Suprapubic skin (tissue), 4 donors: ENCODE measurements at regions not wholly inside any gene's neighbourhood (a gene's known extent, or its start where the extent isn't known, plus 50 kb on each side); places are given as distances from the start of the nearest gene placed in this dataset.
"Not testable (repeated sequence)": the region's sequence is repeated elsewhere in the genome, so short reads cannot be mapped to it uniquely, and the experiment has no call there.

Experiments used
- DNase-seq, 2 donors: peaks; one replicate each; pipeline ENCODE4 v3.0.0-alpha.2; 2019; ENCODE audit warnings: low spot score in 2 of 2
- H3K27ac ChIP-seq: fragments of 200-600 bp; sonication (generic); one replicate; pipeline ENCODE4 v1.5.1; 2019
- H3K27me3 ChIP-seq: fragments of 200-600 bp; sonication (generic); one replicate; pipeline ENCODE4 v1.5.1; 2019
- H3K36me3 ChIP-seq: fragments of 200-600 bp; sonication (generic); one replicate; pipeline ENCODE4 v1.5.1; 2019
- H3K4me1 ChIP-seq: fragments of 200-600 bp; sonication (generic); one replicate; pipeline ENCODE4 v1.5.1; 2019
- H3K4me3 ChIP-seq: fragments of 200-600 bp; sonication (generic); one replicate; pipeline ENCODE4 v1.5.1; 2019; ENCODE audit warnings: mild to moderate bottlenecking
- H3K9me3 ChIP-seq: fragments of 200-600 bp; sonication (generic); one replicate; pipeline ENCODE4 v1.5.1; 2019
- CTCF ChIP-seq, 2 donors: fragments of 200-600 bp in 1 of 2; fragments of 450-650 bp in 1 of 2; sonication (generic) in 1 of 2; IDR thresholded peaks; one replicate each; pipeline ENCODE4 v1.5.1; 2016 to 2019; ENCODE audit warnings: antibody characterized with exemption in 2 of 2, mild to moderate bottlenecking in 1 of 2, moderate library complexity in 1 of 2
- EP300 ChIP-seq: sonication (generic); formaldehyde crosslinking; IDR thresholded peaks from one replicate; pipeline ENCODE4 v1.6.1; 2017; ENCODE audit warnings: antibody characterized with exemption
- POLR2A ChIP-seq, 2 donors: fragments of 450-650 bp; IDR thresholded peaks; one replicate each; pipeline ENCODE4 v1.6.1; 2017; ENCODE audit warnings: antibody characterized with exemption in 2 of 2, mild to moderate bottlenecking in 2 of 2, moderate library complexity in 2 of 2
- POLR2AphosphoS5 ChIP-seq, 3 donors: sonication (generic); formaldehyde crosslinking; IDR thresholded peaks; one replicate each; pipeline ENCODE4 v1.6.1; 2017; ENCODE audit warnings: antibody characterized with exemption in 3 of 3
- WGBS: methylation state at CpG from one replicate; pipeline ENCODE4 v1.1.5; 2018; 5-methylcytosine and 5-hydroxymethylcytosine counted together

GRCh38 chr4:74505355-74505978 lies 60.5 kb downstream of the AREG start:
- not testable (repeated sequence) for H3K27ac ChIP-seq, H3K27me3 ChIP-seq, H3K9me3 ChIP-seq, DNase-seq, H3K4me1 ChIP-seq, H3K4me3 ChIP-seq, H3K36me3 ChIP-seq
- WGBS = 64% methylated on average over 4 of the region's 5 CpGs

GRCh38 chr4:74509363-74509762 lies 64.4 kb downstream of the AREG start:
- not testable (repeated sequence) for H3K27ac ChIP-seq, H3K36me3 ChIP-seq, DNase-seq, H3K9me3 ChIP-seq, H3K27me3 ChIP-seq, H3K4me3 ChIP-seq, H3K4me1 ChIP-seq
- WGBS = 59% methylated on average over 3 of the region's 3 CpGs

GRCh38 chr4:74516303-74516702 lies 71.4 kb downstream of the AREG start:
- Histone ChIP-seq H3K4me1 (no peaks in the 10 kb centered on the region), H3K27me3 (no peaks in the 10 kb centered on the region), H3K9me3 (no peaks in the 10 kb centered on the region), H3K36me3 (no peaks in the 10 kb centered on the region), H3K27ac (no peak overlapping the region), H3K4me3 (no peak overlapping the region)
- TF ChIP-seq POLR2AphosphoS5 (IDR thresholded peaks at IDR 0.05) = no peak
- TF ChIP-seq EP300 = no peak
- TF ChIP-seq POLR2A (IDR thresholded peaks at IDR 0.05) = no peak
- TF ChIP-seq CTCF (IDR thresholded peaks at IDR 0.05) = no peak
- no peak for DNase-seq

GRCh38 chr4:74517996-74518395 lies 73.1 kb downstream of the AREG start:
- Histone ChIP-seq H3K27me3 (no peaks in the 10 kb centered on the region), H3K27ac (no peak overlapping the region), H3K4me1 (no peaks in the 10 kb centered on the region), H3K36me3 (no peaks in the 10 kb centered on the region), H3K9me3 (no peaks in the 10 kb centered on the region), H3K4me3 (no peak overlapping the region)
- WGBS = 83% methylated on average over 4 of the region's 4 CpGs
- DNase-seq = no peak
- TF ChIP-seq CTCF (IDR thresholded peaks at IDR 0.05) (no peak), POLR2A (IDR thresholded peaks at IDR 0.05) (no peak), EP300 (no peak), POLR2AphosphoS5 (IDR thresholded peaks at IDR 0.05) (no peak)

- no peak for TF ChIP-seq CTCF (IDR thresholded peaks at IDR 0.05)
- Histone ChIP-seq H3K27me3 (no peaks in the 10 kb centered on the region), H3K36me3 (no peaks in the 10 kb centered on the region), H3K27ac (no peak overlapping the region), H3K4me1 (no peaks in the 10 kb centered on the region), H3K4me3 (no peak overlapping the region), H3K9me3 (no peaks in the 10 kb centered on the region)
- DNase-seq = no peak
- 82% methylated on average over 3 of the region's 3 CpGs for WGBS
Measured at GRCh38 chr4:74522251-74522991, 77.5 kb downstream of the AREG start.

- 52% methylated on average over 1 of the region's 1 CpG for WGBS
- no peaks in the 10 kb centered on the region for H3K9me3 ChIP-seq
- H3K27me3 ChIP-seq = no peaks in the 10 kb centered on the region
- H3K4me1 ChIP-seq = no peaks in the 10 kb centered on the region
- H3K4me3 ChIP-seq = no peak overlapping the region
- no peak for TF ChIP-seq CTCF (IDR thresholded peaks at IDR 0.05)
- TF ChIP-seq POLR2A (IDR thresholded peaks at IDR 0.05) = no peak
- no peak for TF ChIP-seq EP300
- TF ChIP-seq POLR2AphosphoS5 (IDR thresholded peaks at IDR 0.05) = no peak
- no peak overlapping the region for H3K27ac ChIP-seq
- H3K36me3 ChIP-seq = no peaks in the 10 kb centered on the region
- no peak for DNase-seq
Measured at GRCh38 chr4:74523096-74523495, 78.2 kb downstream of the AREG start.
